Mesothelial cell of epicardium (in vitro differentiated cells): ENCODE measurements at regions not wholly inside any gene's neighbourhood (a gene's known extent, or its start where the extent isn't known, plus 50 kb on each side); places are given as distances from the start of the nearest gene placed in this dataset.

Source experiments
- DNase-seq, 2 experiments: peaks; one replicate each; pipeline ENCODE4 v3.0.0; 2021; ENCODE audit warnings: low spot score in 2 of 2; ENCODE audit not compliant: unreplicated experiment in 2 of 2
- H3K27ac Mint-ChIP-seq: 2 replicates; pipeline ENCODE4 v1.8.0; 2021; ENCODE audit warnings: mixed read lengths
- H3K27me3 Mint-ChIP-seq: 2 replicates; pipeline ENCODE4 v1.8.0; 2021; ENCODE audit warnings: low read depth, mixed read lengths
- H3K36me3 Mint-ChIP-seq: 2 replicates; pipeline ENCODE4 v1.8.0; 2021; ENCODE audit warnings: mixed read lengths
- H3K4me1 Mint-ChIP-seq: 2 replicates; pipeline ENCODE4 v1.8.0; 2021; ENCODE audit warnings: mixed read lengths
- H3K4me3 Mint-ChIP-seq: 2 replicates; pipeline ENCODE4 v1.8.0; 2021; ENCODE audit warnings: mild to moderate bottlenecking, moderate library complexity, mixed read lengths
- H3K9me3 Mint-ChIP-seq: 2 replicates; pipeline ENCODE4 v1.8.0; 2021; ENCODE audit warnings: mixed read lengths
- TF ChIP-seq, protein P1 (sequence below): fragments of 200-600 bp; sonication (generic); IDR thresholded peaks from one replicate; pipeline ENCODE4 v1.5.0; 2021; ENCODE audit warnings: antibody characterized with exemption; ENCODE audit not compliant: unreplicated experiment

- H3K4me1 Mint-ChIP-seq, result peaks cover 18% of the 10 kb centered on the region
- TF ChIP-seq, protein P1, sequence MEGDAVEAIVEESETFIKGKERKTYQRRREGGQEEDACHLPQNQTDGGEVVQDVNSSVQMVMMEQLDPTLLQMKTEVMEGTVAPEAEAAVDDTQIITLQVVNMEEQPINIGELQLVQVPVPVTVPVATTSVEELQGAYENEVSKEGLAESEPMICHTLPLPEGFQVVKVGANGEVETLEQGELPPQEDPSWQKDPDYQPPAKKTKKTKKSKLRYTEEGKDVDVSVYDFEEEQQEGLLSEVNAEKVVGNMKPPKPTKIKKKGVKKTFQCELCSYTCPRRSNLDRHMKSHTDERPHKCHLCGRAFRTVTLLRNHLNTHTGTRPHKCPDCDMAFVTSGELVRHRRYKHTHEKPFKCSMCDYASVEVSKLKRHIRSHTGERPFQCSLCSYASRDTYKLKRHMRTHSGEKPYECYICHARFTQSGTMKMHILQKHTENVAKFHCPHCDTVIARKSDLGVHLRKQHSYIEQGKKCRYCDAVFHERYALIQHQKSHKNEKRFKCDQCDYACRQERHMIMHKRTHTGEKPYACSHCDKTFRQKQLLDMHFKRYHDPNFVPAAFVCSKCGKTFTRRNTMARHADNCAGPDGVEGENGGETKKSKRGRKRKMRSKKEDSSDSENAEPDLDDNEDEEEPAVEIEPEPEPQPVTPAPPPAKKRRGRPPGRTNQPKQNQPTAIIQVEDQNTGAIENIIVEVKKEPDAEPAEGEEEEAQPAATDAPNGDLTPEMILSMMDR, result no peak
- H3K4me3 Mint-ChIP-seq, result no peak overlapping the region
- no peaks in the 10 kb centered on the region for H3K27me3 Mint-ChIP-seq
- DNase-seq, result no peak
- no peaks in the 10 kb centered on the region for H3K36me3 Mint-ChIP-seq
- no peaks in the 10 kb centered on the region for H3K9me3 Mint-ChIP-seq
- H3K27ac Mint-ChIP-seq, result no peak overlapping the region
Measured at GRCh38 chr3:34203386-34203785, 405.0 kb downstream of the PDCD6IP start.

DNA sequence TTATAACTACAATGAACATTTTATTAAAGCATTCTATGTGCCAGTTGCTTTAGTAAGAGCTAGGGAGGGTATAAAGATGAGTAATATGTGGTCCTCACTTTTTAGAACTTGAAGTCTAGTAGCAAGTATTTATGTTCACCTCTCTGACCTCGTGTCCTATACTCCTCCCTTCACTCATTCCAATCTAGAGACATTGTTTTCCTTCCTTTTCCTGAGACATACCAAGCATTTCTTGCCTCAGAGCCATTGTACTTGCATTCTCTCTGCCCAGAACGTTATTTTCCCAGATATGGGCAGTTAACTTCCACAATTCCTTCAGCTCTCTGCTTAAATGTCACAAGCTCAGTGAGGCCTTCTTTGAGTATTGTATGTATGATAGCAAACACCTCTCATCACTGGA is 408.6 kb downstream of the PDCD6IP start:
- DNase-seq, result no peak
- H3K4me1 Mint-ChIP-seq, result peaks cover 23% of the 10 kb centered on the region
- peak overlapping the region; percentile 78 for H3K27ac Mint-ChIP-seq

DNA sequence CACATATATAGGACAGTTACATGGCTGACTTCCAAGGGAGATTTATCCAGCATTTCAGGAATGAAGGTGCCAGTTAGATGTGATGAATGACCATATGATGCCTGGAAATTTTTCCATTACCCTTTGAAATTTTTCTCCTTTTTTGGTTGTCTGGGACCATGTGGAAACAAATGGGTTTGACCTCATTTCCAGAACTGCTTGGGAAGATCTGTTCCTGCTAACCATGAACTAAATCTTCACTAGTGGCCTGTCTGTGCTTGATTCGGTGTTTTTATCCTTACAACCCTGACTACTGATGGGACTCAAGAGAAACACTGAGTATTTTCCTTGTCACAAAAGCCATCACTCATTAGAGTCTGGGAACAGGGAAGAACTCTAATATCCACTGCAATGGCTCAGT is 409.4 kb downstream of the PDCD6IP start:
- no peak for DNase-seq
- Mint-ChIP-seq H3K27ac (peak overlapping the region; percentile 75), H3K4me3 (no peak overlapping the region), H3K9me3 (no peaks in the 10 kb centered on the region), H3K4me1 (peaks cover 23% of the 10 kb centered on the region), H3K36me3 (no peaks in the 10 kb centered on the region), H3K27me3 (no peaks in the 10 kb centered on the region)
- TF ChIP-seq, protein P1, result no peak

More for the DNA sequence above, 408.6 kb downstream of the PDCD6IP start:
- no peaks in the 10 kb centered on the region for H3K27me3 Mint-ChIP-seq
- H3K36me3 Mint-ChIP-seq, result no peaks in the 10 kb centered on the region
- TF ChIP-seq, protein P1, result no peak
- no peaks in the 10 kb centered on the region for H3K9me3 Mint-ChIP-seq
- no peak overlapping the region for H3K4me3 Mint-ChIP-seq

DNA sequence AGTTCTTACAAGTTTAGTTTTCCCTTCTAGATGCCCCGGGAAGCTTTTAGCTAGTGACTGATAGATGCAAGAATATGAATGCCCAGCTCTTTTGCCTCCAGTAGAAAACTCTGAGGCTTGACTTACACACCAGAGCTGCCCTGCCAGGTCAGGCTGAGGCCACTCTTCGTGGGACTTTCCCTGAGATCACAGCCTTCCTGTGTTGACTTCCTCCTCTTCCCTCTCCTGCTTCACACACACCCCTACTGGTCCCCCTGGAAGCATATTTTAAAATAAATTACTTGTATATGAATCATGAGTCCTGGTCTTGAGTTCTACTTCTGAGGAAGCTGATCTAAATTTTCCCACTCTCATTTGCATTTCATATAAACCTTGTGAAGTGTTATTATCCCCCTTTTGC is 413.7 kb downstream of the PDCD6IP start:
- no peak overlapping the region for H3K27ac Mint-ChIP-seq
- no peaks in the 10 kb centered on the region for H3K27me3 Mint-ChIP-seq
- no peak for DNase-seq
- TF ChIP-seq, protein P1, result no peak
- no peaks in the 10 kb centered on the region for H3K36me3 Mint-ChIP-seq
- no peak overlapping the region for H3K4me3 Mint-ChIP-seq
- peaks cover 16% of the 10 kb centered on the region for H3K4me1 Mint-ChIP-seq
- no peaks in the 10 kb centered on the region for H3K9me3 Mint-ChIP-seq

GRCh38 chr3:34212656-34213055 is 414.2 kb downstream of the PDCD6IP start:
- Mint-ChIP-seq H3K4me1 (peaks cover 12% of the 10 kb centered on the region), H3K27me3 (no peaks in the 10 kb centered on the region), H3K4me3 (no peak overlapping the region), H3K36me3 (no peaks in the 10 kb centered on the region), H3K9me3 (no peaks in the 10 kb centered on the region), H3K27ac (no peak overlapping the region)
- DNase-seq, result no peak
- TF ChIP-seq, protein P1, result no peak

DNA sequence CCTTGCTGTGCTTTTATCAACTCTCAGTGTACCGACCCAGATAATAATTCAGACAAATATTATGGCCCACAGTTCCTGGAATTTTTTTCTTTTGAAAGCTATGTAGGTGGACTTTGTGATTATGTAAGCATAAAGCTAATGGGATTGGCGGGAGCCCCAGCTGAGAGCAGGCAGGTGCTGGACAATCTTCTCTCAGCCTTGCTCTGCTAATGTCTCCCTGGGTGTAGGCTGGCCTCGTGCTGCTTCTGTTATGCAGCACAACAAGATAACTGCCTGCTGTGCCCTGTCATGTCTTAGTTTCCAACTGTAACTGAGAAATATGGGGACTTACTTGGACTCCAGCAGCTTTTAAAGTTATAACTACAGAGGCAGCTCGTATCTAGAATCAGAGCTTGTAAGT is 415.0 kb downstream of the PDCD6IP start:
- H3K27ac Mint-ChIP-seq, result no peak overlapping the region
- DNase-seq, result no peak
- H3K4me3 Mint-ChIP-seq, result no peak overlapping the region
- no peaks in the 10 kb centered on the region for H3K9me3 Mint-ChIP-seq
- no peaks in the 10 kb centered on the region for H3K27me3 Mint-ChIP-seq
- peaks cover 5% of the 10 kb centered on the region for H3K4me1 Mint-ChIP-seq
- TF ChIP-seq, protein P1, result no peak
- no peaks in the 10 kb centered on the region for H3K36me3 Mint-ChIP-seq
